ENCODE measurements at regions not wholly inside any gene's neighbourhood (a gene's known extent, or its start where the extent isn't known, plus 50 kb on each side); places are given as distances from the start of the nearest gene placed in this dataset.
"Not testable (repeated sequence)": the region's sequence is repeated elsewhere in the genome, so short reads cannot be mapped to it uniquely, and the experiment has no call there.

DNA sequence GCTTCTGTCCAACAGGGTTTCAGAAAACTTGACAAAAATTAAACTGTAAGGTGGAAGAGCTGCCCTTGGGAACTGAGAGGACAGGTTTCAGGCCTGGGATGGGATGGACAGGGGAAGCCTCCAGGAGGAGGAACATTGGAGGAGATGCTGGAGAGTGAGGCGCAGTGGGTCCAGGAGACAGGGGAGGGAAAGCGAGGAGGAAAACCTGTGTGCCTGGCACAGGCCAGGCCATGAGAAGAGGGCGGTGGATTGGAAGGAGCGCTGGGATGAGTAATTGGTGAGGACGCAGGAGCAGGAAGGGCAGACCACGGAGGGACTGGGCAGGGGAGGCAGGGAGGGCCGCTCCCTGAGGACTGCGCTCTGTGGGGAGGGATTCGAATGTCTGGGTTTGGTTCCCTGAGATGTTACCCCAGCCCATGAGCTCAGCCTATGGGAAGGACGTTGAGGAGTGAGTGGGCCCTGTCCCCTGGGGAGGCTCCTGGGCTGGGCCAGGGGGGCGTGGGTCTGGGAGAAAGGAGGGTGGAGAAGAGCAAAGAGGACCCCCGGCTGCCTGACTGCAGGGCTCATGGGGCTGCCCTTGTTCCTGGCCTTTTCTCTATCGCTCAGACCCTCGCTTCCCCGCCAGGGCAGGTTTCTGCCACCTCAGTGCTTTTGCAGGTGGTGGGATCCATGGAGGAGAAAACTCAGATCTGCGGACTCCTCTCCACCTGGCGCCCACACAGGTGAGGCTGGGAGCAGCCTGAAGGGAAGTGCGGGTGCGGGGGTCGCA lies 249.1 kb upstream of the NPAP1 start:
- not testable (repeated sequence) for H3K23me2 ChIP-seq (ENCODE audit: insufficient read length, low read depth, low read length, poor library complexity, severe bottlenecking); H3K27me3 ChIP-seq (ENCODE audit: insufficient read depth, low read length); H3K9me3 ChIP-seq (ENCODE audit: control insufficient read depth, low read depth, low read length); H3K27ac Mint-ChIP-seq; H2AFZ ChIP-seq (ENCODE audit: low read length); H3K14ac ChIP-seq (ENCODE audit: insufficient read depth, low read length); H2AK5ac ChIP-seq (ENCODE audit: insufficient read length, low read length); H3K79me1 ChIP-seq (ENCODE audit: insufficient read depth, low read depth, low read length, poor library complexity, severe bottlenecking); H3K79me2 ChIP-seq (ENCODE audit: insufficient read depth, low read length); H2BK20ac ChIP-seq (ENCODE audit: low read depth, low read length, poor library complexity, severe bottlenecking); H2BK12ac ChIP-seq (ENCODE audit: insufficient read length, low read depth, low read length); H3K4ac ChIP-seq (ENCODE audit: low read depth, low read length); H4K20me1 ChIP-seq (ENCODE audit: control insufficient read depth, insufficient read depth, insufficient read length); H3T11ph ChIP-seq (ENCODE audit: low read length); DNase-seq; H3K23ac ChIP-seq (ENCODE audit: insufficient read length, low read depth, low read length); H3K18ac ChIP-seq (ENCODE audit: insufficient read length, low read depth, low read length); H3K4me1 Mint-ChIP-seq; H2BK5ac ChIP-seq (ENCODE audit: insufficient read length, low read length); H3K56ac ChIP-seq (ENCODE audit: insufficient read length, low read depth, low read length); H3K9ac ChIP-seq (ENCODE audit: extremely low read depth, insufficient read length, low read length); H4K8ac ChIP-seq (replicated peaks; ENCODE audit: insufficient read length, low read depth, low read length); H4K91ac ChIP-seq (ENCODE audit: insufficient read length, low read depth, low read length); H4K5ac ChIP-seq (ENCODE audit: insufficient read length, low read depth, low read length); H3K36me3 Mint-ChIP-seq (ENCODE audit: insufficient read depth in 1 of 3, low read depth in 3 of 3); H2BK15ac ChIP-seq (ENCODE audit: low read depth, low read length); H3K27ac ChIP-seq (ENCODE audit: insufficient read length, low read depth, low read length); H2BK120ac ChIP-seq (ENCODE audit: low read depth, low read length, poor library complexity, severe bottlenecking); H3K27me3 Mint-ChIP-seq (ENCODE audit: low read depth); H3K4me1 ChIP-seq (ENCODE audit: insufficient read depth, low read length)
- H3K4me3 Mint-ChIP-seq = peak overlapping the region; percentile 67 to 71
- H3K4me2 ChIP-seq (ENCODE audit: insufficient read depth, insufficient read length, low read length) = peak overlapping the region; percentile 33
- no CpG with 5 or more reads among the region's 20 CpGs for WGBS (ENCODE audit: extremely low coverage, insufficient read length, low lambda C conversion rate)
- H3K9me3 Mint-ChIP-seq = peaks cover 46 to 48% of the 10 kb centered on the region in 2 experiments

DNA sequence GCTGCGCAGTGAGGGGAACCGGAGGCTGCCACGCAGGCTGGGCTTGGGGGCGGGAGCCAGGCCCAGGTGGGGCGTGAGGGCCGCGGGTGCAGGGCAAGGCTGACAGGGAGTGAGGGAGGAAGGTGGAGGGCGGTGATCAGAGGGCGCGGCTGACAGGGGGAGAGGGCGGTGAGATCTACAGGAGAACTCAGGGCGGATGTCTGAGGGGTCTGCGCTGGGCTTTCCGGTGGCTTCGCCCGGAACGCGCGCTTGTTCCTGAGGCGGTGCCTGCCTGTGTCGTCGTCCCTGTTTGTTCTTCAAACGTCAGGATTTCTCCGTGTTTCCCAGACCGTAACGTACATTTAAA lies 248.5 kb upstream of the NPAP1 start:
- not testable (repeated sequence) for H3K9ac ChIP-seq (ENCODE audit: extremely low read depth, insufficient read length, low read length); H2BK12ac ChIP-seq (ENCODE audit: insufficient read length, low read depth, low read length); H4K5ac ChIP-seq (ENCODE audit: insufficient read length, low read depth, low read length); H3K79me2 ChIP-seq (ENCODE audit: insufficient read depth, low read length); H3T11ph ChIP-seq (ENCODE audit: low read length); H3K23ac ChIP-seq (ENCODE audit: insufficient read length, low read depth, low read length); H2BK120ac ChIP-seq (ENCODE audit: low read depth, low read length, poor library complexity, severe bottlenecking); H2BK20ac ChIP-seq (ENCODE audit: low read depth, low read length, poor library complexity, severe bottlenecking); H3K23me2 ChIP-seq (ENCODE audit: insufficient read length, low read depth, low read length, poor library complexity, severe bottlenecking); H2AFZ ChIP-seq (ENCODE audit: low read length); H3K56ac ChIP-seq (ENCODE audit: insufficient read length, low read depth, low read length); H2BK15ac ChIP-seq (ENCODE audit: low read depth, low read length); H3K4me1 ChIP-seq (ENCODE audit: insufficient read depth, low read length); H3K18ac ChIP-seq (ENCODE audit: insufficient read length, low read depth, low read length); H3K36me3 Mint-ChIP-seq (ENCODE audit: insufficient read depth in 1 of 3, low read depth in 3 of 3); H4K8ac ChIP-seq (replicated peaks; ENCODE audit: insufficient read length, low read depth, low read length); H3K4ac ChIP-seq (ENCODE audit: low read depth, low read length); H3K27ac ChIP-seq (ENCODE audit: insufficient read length, low read depth, low read length); H3K27ac Mint-ChIP-seq; H3K27me3 Mint-ChIP-seq (ENCODE audit: low read depth); H3K4me1 Mint-ChIP-seq; H2BK5ac ChIP-seq (ENCODE audit: insufficient read length, low read length); H3K27me3 ChIP-seq (ENCODE audit: insufficient read depth, low read length); H4K91ac ChIP-seq (ENCODE audit: insufficient read length, low read depth, low read length); H3K9me3 ChIP-seq (ENCODE audit: control insufficient read depth, low read depth, low read length); H3K79me1 ChIP-seq (ENCODE audit: insufficient read depth, low read depth, low read length, poor library complexity, severe bottlenecking); H3K14ac ChIP-seq (ENCODE audit: insufficient read depth, low read length); H2AK5ac ChIP-seq (ENCODE audit: insufficient read length, low read length); H4K20me1 ChIP-seq (ENCODE audit: control insufficient read depth, insufficient read depth, insufficient read length)
- no CpG with 5 or more reads among the region's 26 CpGs for WGBS (ENCODE audit: extremely low coverage, insufficient read length, low lambda C conversion rate)
- H3K4me2 ChIP-seq (ENCODE audit: insufficient read depth, insufficient read length, low read length) = peak overlapping the region; percentile 33
- peak; percentile 28 for DNase-seq
- Mint-ChIP-seq H3K4me3 (peak overlapping the region; percentile 67 to 71), H3K9me3 (peaks cover 45% of the 10 kb centered on the region in 2 experiments)
